NT2/D1 (cell line): ENCODE measurements at regions not wholly inside any gene's neighbourhood (a gene's known extent, or its start where the extent isn't known, plus 50 kb on each side); places are given as distances from the start of the nearest gene placed in this dataset.

Experiments
- DNase-seq: peaks from one replicate; pipeline ENCODE4 v3.0.0-alpha.2; 2011; ENCODE audit warnings: low read depth, low spot score
- H3K27me3 ChIP-seq: 2 replicates; pipeline ENCODE4 v1.6.0; 2011; ENCODE audit warnings: mild to moderate bottlenecking; ENCODE audit not compliant: insufficient read length, insufficient read depth
- H3K36me3 ChIP-seq: 2 replicates; pipeline ENCODE4 v1.6.1; 2011; ENCODE audit warnings: mild to moderate bottlenecking, low read length, mixed read lengths; ENCODE audit not compliant: insufficient read depth, insufficient read length
- H3K4me1 ChIP-seq: 2 replicates; pipeline ENCODE4 v1.5.1; 2011; ENCODE audit not compliant: insufficient read depth, insufficient read length
- H3K4me3 ChIP-seq: 2 replicates; pipeline ENCODE4 v1.5.1; 2011; ENCODE audit warnings: low read depth; ENCODE audit not compliant: insufficient read length
- H3K9ac ChIP-seq: 2 replicates; pipeline ENCODE4 v1.6.0; 2011; ENCODE audit warnings: low read depth; ENCODE audit not compliant: insufficient read length
- H3K9me3 ChIP-seq: 2 replicates; pipeline ENCODE4 v1.5.1; 2011; ENCODE audit warnings: mild to moderate bottlenecking, low read length; ENCODE audit not compliant: insufficient read depth
- SUZ12 ChIP-seq: IDR thresholded peaks from 2 replicates; pipeline ENCODE4 v1.6.1; 2011; ENCODE audit not compliant: insufficient read length, insufficient read depth; ENCODE audit errors: extremely low read depth
- YY1 ChIP-seq: IDR thresholded peaks from 2 replicates; pipeline ENCODE4 v1.6.1; 2011; ENCODE audit not compliant: insufficient read length, insufficient read depth
- ZNF274 ChIP-seq: IDR thresholded peaks from 2 replicates; pipeline ENCODE4 v1.6.1; 2011; ENCODE audit warnings: mild to moderate bottlenecking, low read depth, low read length

DNA sequence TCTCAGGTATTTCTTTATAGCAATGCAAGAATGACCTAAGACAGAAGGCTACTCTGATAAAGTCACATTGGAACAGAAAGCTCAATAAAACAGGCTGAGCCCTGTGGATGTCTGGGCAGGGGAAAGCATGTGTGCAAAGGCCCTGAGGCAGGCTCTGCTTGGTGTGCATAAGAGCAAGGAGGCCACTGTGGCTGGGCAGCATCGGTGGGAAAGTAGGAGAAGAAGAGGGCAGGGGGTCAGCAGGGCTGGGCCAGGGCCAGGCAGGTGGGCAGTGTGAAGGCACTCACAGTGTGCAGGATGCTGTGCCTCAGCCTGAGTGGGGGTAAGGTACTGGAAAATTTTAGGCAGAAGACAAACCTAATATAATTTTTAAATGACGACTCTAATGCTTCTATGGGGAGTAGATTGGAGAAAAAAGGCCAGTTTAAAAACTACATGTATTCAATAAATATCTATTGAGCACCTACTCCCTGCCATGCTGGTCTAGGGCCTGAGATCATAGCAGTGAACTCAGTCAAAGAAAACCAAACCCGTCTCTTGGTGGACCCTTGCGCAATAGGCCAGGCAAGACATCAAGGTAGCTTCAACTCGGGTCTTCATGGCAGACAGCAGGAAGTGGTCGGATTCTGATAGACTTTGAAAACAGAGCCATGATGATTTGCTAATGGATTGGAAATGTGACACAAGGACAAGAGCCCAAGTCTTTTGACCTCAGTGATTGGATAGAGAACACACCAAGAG is 572.3 kb downstream of the TCERG1L start:
- TF ChIP-seq YY1: no peak
- TF ChIP-seq SUZ12: no peak
- Histone ChIP-seq H3K4me3 (no peak overlapping the region), H3K27me3 (peaks cover 10% of the 10 kb centered on the region), H3K9ac (no peak overlapping the region), H3K9me3 (no peaks in the 10 kb centered on the region), H3K4me1 (peaks cover 1% of the 10 kb centered on the region), H3K36me3 (no peaks in the 10 kb centered on the region)
- DNase-seq: no peak

DNA sequence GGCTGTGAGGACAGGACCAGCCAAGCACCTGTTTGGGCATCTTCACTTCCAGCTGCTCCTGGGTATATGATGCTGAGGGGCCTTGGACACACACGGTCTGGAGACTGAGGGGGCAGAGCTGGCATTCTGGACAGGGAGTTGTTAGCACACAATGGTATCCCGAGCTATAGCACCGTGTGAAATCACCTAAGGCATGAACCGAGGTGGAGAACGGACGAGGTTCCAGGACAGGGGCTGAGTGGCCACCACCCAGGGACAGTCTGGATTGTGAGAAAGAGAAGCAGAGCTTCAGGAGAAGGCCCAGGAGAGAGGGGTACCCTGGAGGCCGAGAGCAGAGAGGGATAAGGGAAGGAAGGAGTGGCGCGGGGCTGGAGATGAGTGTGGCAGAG is 571.8 kb downstream of the TCERG1L start:
- Histone ChIP-seq H3K9ac (no peak overlapping the region), H3K36me3 (no peaks in the 10 kb centered on the region), H3K4me1 (peaks cover 3% of the 10 kb centered on the region), H3K4me3 (no peak overlapping the region), H3K9me3 (no peaks in the 10 kb centered on the region), H3K27me3 (peaks cover 8% of the 10 kb centered on the region)
- no peak for DNase-seq
- TF ChIP-seq SUZ12 (no peak), ZNF274 (no peak), YY1 (no peak)

DNA sequence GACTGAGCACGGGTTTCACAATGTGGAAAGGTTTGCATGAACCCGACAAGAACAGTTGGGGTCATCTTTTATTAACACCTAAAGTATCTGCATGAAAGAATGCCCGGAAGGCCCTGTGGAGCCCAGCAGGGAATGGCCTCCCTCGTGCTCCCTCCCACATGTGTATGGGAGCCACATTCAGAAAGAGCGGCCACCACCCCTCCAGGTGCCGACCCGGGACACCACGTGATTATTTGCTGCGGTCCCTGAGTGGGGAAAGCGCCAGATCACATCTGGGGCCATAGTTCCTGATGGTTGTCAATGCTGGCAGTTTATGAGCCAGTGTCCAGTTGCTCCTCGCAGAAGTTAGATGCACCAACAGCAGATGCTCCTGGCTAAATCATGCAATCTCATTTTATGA is 571.4 kb downstream of the TCERG1L start:
- Histone ChIP-seq H3K4me1 (peaks cover 3% of the 10 kb centered on the region), H3K36me3 (no peaks in the 10 kb centered on the region), H3K9ac (no peak overlapping the region), H3K27me3 (peaks cover 7% of the 10 kb centered on the region), H3K4me3 (no peak overlapping the region), H3K9me3 (no peaks in the 10 kb centered on the region)
- no peak for DNase-seq
- TF ChIP-seq SUZ12 (no peak), ZNF274 (no peak), YY1 (no peak)

DNA sequence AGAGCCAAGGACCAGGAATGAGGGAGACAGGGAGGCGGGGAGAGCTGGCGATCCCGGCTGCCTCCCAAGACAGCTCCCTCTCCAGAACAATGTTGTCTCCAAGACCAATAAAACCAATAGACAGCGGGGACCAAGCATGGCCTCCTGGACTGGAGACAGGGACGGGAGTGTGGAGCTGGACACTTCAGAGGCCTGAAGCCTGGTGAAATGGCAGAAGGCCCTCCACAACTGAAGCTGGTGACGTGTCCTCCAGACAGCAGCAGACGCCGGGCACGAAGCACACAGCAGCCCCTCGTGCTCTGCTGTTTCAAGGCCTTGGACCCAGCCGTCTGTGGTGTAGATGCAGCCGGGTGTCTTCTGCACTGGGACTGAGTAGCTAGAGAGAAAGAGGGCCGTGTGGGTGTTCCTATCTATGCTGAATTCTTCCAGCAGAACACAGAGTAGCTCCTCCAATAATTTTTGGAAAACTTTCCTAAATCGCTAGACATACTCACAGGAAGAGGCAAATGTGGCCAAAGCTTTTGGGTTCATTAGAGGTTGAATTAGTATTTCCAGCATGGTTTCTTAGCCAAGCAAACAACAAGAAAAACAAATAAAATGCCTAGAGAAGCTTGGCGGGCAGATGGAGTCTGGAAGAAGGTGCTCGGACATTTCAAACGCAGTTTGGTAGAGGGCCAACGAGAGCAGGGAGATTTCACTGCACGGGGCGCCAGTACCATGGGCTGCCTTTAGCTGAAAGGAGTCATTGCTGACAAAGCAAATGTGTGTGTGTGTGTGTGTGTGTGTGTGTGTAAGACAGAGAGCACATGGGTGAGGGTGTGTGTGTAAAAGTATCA is 570.4 kb downstream of the TCERG1L start:
- H3K9me3 ChIP-seq: no peaks in the 10 kb centered on the region
- H3K27me3 ChIP-seq: no peaks in the 10 kb centered on the region
- H3K4me1 ChIP-seq: peaks cover 3% of the 10 kb centered on the region
- TF ChIP-seq YY1: no peak
- no peak for TF ChIP-seq SUZ12
- no peak for TF ChIP-seq ZNF274
- no peaks in the 10 kb centered on the region for H3K36me3 ChIP-seq
- H3K9ac ChIP-seq: no peak overlapping the region
- H3K4me3 ChIP-seq: no peak overlapping the region
- no peak for DNase-seq

DNA sequence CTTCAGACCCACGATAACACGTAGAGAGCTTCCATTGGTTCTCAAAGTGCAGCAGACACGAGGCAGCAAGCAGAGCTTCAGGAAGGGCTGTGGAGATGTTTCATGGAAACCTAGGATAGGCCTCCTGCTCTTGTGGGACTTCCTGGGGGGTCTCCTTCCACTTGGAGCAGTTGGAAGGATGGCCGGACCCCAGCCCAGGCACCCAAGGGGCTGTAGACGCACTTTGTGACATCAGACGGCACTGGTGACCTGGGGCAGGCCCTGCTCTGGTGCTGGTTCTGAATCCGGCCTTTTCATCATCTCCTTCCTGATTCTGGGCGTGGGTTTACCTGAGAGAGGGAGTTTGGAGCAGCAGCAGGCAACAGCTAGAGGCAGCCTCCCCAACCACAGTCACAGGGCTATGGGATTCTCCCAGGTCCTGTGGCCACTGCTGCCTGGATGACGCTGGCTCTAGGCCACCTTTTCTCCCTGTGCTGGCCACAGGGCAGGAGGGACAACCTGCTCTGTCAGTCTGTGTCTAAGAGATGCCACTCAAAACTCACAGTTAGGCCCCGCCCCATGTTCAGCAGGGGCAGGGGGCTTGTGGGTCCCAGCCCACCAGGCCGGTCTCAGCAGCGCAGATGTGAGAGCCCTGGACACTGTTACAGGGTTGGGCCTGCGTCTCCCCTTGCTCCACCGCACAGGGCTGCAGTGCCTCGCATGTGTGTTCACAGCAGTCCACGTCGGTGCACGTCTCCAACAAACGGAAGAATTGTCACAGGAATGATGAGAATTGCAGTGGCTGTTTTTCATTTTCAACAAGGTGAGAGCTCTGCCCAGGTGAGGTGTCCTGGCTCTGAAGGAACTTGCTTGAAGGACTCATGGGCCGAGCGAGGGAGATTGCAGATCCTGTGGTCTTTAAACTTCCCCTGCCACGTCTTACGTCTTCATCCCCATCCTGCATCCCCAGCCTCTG is 569.3 kb downstream of the TCERG1L start:
- no peak overlapping the region for H3K4me3 ChIP-seq
- no peaks in the 10 kb centered on the region for H3K27me3 ChIP-seq
- no peak for DNase-seq
- no peak overlapping the region for H3K9ac ChIP-seq
- TF ChIP-seq ZNF274 (no peak), SUZ12 (no peak), YY1 (no peak)
- no peaks in the 10 kb centered on the region for H3K36me3 ChIP-seq
- H3K4me1 ChIP-seq: peaks cover 5% of the 10 kb centered on the region
- H3K9me3 ChIP-seq: no peaks in the 10 kb centered on the region

DNA sequence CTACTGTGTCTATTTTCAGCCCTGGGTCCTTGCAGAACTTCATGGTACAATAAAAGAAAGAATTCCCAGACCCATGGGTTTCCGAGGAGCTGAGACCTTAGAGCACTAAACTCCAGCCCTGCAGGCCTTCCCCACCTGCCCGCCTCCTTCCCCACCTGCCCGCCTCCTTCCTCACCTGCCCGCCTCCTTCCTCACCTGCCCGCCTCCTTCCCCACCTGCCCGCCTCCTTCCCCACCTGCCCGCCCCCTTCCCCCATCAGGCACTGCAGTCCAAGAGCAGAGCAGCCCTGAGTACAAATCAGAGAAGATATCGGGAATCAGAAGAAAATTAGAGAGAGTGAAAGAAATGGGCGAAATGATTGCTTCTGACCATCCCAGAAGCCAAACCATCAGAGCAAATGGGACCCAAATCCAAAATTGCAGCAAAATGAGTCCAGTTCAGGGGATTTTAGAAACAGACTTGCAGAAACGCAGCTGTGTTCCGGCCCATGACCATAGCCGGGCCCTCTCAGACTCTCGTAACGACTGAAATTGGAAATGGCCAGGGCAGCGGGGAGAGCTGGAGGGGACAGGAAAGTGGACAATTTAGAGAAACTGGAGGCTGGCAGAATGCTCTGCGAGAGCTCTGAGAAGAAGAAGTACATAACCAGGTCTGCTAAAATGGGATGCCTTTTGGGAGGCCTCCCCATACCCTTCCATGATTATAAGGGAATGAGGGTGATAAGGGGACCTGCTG is 568.4 kb downstream of the TCERG1L start:
- no peak overlapping the region for H3K9ac ChIP-seq
- no peaks in the 10 kb centered on the region for H3K9me3 ChIP-seq
- TF ChIP-seq SUZ12: no peak
- TF ChIP-seq YY1: no peak
- TF ChIP-seq ZNF274: no peak
- no peaks in the 10 kb centered on the region for H3K27me3 ChIP-seq
- H3K36me3 ChIP-seq: no peaks in the 10 kb centered on the region
- H3K4me3 ChIP-seq: no peak overlapping the region
- no peak for DNase-seq
- peaks cover 5% of the 10 kb centered on the region for H3K4me1 ChIP-seq
